ENCODE measurements at regions not wholly inside any gene's neighbourhood (a gene's known extent, or its start where the extent isn't known, plus 50 kb on each side); places are given as distances from the start of the nearest gene placed in this dataset.

- no peak for DNase-seq
Observed at GRCh38 chr1:61627365-61627764, 97.6 kb downstream of the TM2D1 start.

DNA sequence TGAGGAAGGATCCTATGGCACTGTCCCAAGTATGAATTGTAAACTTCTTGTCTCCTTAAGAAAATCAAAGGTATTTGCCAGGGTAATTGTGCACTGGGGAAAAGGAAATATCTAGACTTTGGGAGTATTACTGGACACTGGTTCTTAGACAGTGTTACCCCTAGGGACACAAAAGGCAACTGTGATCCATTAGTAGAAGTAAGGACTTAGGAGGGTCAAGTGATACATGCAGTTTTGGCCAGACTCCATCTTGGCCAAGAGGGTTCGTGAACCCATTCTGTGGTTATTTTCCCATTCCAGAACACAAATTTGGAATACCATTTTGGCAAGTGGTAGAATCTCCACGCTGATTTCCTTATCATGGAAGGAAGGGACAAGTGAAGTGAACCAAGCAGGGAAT, 98.1 kb downstream of the TM2D1 start:
- DNase-seq = no peak

DNA sequence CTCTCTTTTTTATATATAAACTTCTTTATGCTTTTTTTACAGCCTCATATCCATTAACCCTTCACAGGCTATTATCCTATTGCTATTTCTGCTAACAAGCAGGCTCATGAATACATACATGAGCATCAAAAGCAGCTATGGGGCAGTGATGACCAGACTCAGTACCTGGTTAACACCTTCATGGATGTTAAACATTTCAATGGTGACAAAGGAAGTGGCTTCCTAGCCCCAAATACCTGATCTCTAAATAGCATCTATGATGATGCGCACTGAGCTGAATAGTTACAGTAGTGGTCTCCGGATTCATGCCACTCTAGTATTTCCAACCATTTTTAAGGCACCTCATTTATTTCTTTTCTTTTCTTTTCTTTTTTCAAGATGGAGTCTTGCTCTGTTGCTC, 101.1 kb downstream of the TM2D1 start:
- no peak for DNase-seq

DNA sequence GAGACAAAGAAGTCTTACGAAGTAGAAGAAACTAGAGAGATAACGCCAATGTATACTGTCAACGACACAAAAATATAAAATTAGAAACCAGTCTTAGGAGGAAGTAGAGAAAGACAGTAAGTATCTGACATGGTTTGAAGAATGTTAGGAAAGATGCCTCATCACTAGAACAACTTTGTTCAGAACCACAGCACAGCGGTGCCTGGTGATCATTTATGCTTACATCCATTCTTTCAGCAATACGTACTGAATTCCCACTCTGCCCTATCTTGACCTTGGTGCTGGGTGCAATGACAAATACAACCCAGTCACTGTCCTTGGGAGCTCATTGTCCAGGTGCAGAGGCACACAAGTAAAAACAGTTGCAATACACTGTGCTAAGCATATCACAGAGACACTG, 104.4 kb downstream of the TM2D1 start:
- DNase-seq = no peak

DNA sequence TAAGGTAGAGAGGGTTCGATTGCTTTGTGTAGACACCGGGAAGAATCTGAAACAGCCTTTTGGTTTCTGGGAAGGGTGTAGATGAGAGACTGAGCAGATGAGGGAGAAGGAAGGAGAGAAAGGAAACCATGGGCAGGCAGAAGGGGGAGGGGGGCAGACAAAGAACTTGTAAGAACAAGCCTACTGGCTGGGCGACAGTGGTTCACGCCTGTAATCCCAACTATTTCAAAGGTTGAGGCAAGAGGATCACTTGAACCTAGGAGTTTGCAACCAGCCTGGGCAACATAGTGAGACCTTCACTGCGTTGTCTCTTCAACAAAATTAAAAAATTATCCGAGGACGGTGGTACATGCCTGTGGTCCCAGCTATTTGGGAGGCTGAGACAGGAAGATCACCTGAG, 106.2 kb downstream of the TM2D1 start:
- no peak for DNase-seq

DNA sequence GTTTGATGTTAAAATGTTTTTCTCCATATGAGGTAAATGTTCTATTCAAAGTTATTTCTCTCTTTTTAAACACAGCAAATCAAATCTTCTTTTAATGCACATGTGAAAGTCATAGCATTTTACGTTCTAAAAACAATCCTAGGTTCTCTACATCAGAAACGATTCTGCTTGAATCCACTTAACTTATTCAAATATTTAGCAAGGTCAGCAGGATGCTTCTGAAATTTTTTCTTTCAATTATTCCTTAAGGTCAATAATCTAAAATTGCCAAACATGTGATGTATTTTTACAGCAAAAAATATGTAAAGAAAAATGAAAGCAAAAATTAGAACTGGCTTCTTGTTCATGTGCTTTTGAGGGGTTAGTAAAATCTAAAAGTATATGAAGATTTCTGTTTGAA, 106.7 kb downstream of the TM2D1 start:
- DNase-seq = no peak

DNA sequence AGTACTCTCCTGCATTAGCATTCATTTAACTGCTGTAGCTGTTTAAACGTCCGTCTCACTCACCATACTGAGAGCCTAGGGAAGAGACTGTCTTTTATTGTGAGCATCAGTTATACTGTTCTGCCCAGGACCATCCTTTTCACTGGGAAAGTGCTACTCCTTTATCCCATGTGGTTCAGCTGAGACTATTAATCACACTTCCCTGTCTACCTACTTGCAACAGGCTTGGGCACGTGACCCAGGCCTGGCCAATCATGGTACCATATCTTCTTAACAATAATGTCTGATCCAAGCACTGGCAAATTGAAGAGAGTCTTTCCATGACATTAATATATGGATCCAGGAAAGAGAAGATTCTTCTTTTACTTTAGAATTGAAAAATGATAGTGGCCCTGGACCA, 108.1 kb downstream of the TM2D1 start:
- DNase-seq = no peak

DNA sequence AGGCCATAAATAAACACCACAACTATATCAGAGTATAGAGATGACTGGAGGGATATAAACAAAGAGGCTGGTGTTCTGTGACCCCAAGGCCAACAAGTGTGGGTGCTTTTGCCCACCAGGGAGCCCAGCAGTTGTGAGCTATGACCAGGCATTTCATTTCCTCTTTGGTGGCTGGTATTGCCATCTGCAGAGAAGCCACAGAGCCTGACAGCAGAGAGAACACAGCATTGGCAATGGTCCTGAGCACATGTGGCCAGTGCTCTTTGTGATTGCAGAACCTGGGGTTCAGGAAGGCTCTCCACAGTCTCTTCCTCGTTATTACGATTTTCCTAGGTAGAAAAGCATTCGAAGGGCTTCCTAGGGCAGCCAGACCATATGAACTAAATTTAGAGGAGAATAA, 112.3 kb downstream of the TM2D1 start:
- no peak for DNase-seq

DNA sequence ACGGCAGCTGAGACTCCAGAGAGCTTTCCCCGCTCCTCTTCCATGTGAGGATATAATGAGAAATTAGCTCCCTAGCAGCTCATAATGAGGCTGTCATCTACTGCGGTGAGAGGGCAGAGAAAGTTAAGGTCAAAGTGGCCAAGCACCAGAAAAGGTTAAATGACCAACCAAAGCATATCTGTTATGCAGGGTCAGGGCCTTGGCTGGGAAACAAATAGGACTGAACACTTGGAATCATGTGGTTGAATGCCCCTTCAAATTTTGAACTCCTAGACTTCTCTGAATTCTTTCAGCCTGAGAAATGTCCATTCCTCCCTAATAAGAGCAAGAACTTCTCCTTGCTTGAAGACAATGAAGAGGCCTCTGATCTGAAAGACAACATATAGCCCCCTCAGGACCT, 115.9 kb downstream of the TM2D1 start:
- no peak for DNase-seq

DNA sequence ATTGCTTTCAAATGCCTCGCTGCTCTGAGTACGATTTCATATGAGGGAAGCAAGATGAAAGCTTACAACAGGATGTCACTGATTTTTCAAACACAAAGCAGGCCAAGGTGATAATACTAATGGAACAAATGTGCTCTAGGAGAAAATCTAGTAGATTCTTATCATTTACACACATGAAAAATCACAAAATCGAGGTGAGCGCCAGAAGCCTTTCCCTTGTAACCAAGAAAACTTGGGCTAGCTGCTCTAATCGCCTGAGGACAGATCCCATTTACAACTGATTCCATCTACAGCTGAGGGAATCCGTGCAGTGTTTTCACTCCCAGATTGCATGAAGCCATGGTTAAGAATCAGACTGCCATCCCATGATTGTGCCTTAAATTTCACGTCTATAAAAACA, 117.5 kb downstream of the TM2D1 start:
- DNase-seq = no peak

GRCh38 chr1:61606448-61607312, 118.3 kb downstream of the TM2D1 start:
- DNase-seq = no peak

- no peak for DNase-seq
Observed at GRCh38 chr1:61605607-61606321, 119.2 kb downstream of the TM2D1 start.

DNA sequence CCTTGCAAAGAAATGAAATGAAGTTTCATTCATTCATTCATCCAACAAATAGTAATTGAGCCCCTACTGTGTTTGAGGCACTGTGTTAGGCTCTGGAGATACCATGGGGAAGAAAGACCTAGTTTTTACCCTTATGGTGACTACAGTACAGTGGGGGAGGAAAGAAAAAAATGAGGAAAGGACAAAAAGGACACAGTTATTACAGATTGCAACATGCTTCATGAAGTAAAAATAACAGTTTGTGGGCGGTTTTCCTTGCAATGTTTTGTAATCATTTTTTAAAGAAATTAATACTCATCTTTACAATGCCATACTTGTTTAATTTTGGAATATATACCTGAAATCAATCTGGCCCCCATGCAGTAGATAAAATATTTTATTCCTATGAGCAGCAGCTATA, 120.3 kb downstream of the TM2D1 start:
- no peak for DNase-seq

GRCh38 chr1:61604261-61604660, 120.7 kb downstream of the TM2D1 start:
- DNase-seq = no peak

GRCh38 chr1:61602663-61603062, 122.3 kb downstream of the TM2D1 start:
- DNase-seq = no peak

- DNase-seq = no peak
Observed at GRCh38 chr1:61597601-61598000, 127.3 kb downstream of the TM2D1 start.

- no peak for DNase-seq
Observed at GRCh38 chr1:61593331-61593730, 131.6 kb downstream of the TM2D1 start.

DNA sequence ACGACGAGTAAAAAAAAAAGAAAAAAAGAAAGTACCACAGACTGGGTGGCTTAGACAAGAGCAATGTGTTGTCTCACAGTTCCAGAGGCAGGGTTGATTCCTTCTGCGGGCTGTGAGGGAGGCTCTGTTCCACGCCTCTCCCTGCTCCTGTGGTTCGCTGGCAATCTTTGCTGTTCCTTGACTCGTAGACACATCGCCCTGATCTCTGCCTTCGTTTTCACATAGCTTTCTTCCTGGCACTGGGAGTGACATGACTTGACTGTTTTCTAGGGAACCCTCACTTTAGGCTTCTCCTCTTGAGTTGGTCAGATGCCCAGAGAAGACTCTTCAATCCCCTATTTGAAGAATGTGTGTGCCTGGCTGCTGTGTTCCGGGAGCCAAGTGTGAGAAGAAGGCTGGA, 133.6 kb downstream of the TM2D1 start:
- no peak for DNase-seq

GRCh38 chr1:61588736-61589672, 135.9 kb downstream of the TM2D1 start:
- DNase-seq = peak; percentile 54

GRCh38 chr1:61585714-61586113, 139.2 kb downstream of the TM2D1 start:
- no peak for DNase-seq

GRCh38 chr1:61583703-61584102, 141.2 kb downstream of the TM2D1 start:
- DNase-seq = no peak

- DNase-seq = no peak
Observed at GRCh38 chr1:61581251-61581650, 143.7 kb downstream of the TM2D1 start.

- DNase-seq = no peak
Observed at GRCh38 chr1:61580417-61580816, 144.5 kb downstream of the TM2D1 start.

Measured in NCI-H774 (cell line).